HG03060 (cell line): ENCODE measurements at regions not wholly inside any gene's neighbourhood (a gene's known extent, or its start where the extent isn't known, plus 50 kb on each side); places are given as distances from the start of the nearest gene placed in this dataset.

Experiments
- ATAC-seq: cut with Tn5 transposase; IDR thresholded peaks from one replicate; pipeline ENCODE4 v1.9.1; 2021; ENCODE audit warnings: low read depth, moderate number of reproducible peaks; ENCODE audit not compliant: unreplicated experiment

DNA sequence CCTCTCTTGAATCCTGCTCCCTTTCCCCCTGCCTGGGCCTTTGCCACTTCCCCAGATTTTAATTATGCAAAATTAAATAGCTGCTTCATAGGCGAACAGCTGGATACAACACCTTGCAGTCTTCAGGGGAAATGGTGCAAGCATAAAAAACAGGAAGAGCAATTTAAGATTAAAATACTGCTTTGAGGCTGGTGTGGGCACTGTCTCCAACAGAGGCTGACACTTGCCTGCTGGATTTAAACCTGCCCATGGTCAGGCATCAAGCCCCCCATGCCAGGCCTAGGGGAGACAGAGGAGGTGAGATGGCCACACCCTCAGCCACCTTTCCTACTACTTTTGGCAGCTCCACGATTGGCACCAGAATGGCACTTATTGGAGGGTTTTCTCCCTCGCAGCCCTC, 110.1 kb upstream of the DIO3 start:
- no peak for ATAC-seq

DNA sequence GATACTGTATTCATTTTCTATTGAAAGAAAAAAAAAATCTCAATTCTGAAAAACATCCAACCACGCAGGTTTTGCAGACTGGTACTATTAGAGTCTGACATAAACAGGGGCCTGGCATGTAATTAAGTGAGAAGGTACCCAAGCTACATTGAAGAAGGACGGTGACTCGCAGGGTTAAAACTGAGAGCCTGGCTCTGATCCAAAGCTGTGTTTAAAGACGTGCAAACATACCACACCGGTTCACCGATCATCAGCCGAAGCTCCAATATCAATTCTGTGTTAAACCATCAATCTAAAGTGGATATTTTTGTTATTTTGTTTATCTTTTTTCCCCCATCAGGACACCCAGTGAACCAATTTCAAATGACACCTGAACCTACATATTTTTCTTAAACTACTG, 108.1 kb upstream of the DIO3 start:
- no peak for ATAC-seq

GRCh38 chr14:101454229-101454628, 107.1 kb upstream of the DIO3 start:
- no peak for ATAC-seq

DNA sequence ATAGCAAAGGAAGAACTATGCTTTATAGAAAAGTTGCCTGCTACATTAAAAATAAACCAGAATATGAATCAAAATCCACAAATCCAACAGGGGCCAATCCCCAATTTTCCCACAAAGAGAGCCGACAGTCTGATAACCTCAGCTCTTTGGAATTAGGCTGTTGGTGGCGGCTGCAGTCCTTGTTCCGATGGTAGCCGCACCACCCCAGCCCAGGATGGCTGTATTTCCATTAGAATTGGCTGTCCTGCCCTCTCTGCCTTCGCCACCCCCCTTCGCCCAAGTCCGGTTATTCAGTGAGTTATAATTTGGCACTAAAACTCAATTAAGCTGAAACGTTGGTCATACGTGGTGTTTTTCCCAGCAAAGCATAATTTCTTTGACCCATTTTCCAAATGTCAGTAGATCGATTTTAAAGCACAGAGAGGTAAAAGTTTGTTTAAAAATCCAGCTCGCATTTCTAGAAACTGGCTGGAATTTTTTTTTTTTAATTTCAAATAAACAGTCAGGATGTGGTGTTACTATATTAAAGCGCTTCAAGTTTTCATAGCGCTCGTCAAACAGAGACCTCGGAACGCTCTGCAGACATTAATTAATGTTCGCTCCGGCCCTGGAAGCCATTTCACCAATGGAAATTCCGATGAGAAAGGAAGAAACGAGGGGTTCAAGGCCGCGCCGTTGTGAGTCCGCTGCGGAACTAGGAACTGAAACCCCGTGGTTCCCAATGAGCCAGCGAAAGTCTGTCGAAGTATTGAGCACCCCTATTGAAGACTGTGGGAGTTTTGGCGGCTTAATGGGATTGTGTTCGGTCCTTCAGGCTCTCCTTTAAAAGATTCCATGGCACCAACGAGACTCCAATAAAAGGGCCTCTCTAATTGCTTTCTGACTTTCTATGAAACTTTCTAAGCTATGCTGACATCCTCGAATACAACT, 104.8 kb upstream of the DIO3 start:
- no peak for ATAC-seq

- no peak for ATAC-seq
Measured at GRCh38 chr14:101457301-101457935, 103.9 kb upstream of the DIO3 start.

GRCh38 chr14:101457936-101458740, 103.2 kb upstream of the DIO3 start:
- ATAC-seq: no peak

GRCh38 chr14:101458741-101459550, 102.3 kb upstream of the DIO3 start:
- ATAC-seq: no peak

GRCh38 chr14:101459551-101459900, 101.8 kb upstream of the DIO3 start:
- ATAC-seq: no peak

- ATAC-seq: no peak
Measured at GRCh38 chr14:101460521-101460920, 100.8 kb upstream of the DIO3 start.

DNA sequence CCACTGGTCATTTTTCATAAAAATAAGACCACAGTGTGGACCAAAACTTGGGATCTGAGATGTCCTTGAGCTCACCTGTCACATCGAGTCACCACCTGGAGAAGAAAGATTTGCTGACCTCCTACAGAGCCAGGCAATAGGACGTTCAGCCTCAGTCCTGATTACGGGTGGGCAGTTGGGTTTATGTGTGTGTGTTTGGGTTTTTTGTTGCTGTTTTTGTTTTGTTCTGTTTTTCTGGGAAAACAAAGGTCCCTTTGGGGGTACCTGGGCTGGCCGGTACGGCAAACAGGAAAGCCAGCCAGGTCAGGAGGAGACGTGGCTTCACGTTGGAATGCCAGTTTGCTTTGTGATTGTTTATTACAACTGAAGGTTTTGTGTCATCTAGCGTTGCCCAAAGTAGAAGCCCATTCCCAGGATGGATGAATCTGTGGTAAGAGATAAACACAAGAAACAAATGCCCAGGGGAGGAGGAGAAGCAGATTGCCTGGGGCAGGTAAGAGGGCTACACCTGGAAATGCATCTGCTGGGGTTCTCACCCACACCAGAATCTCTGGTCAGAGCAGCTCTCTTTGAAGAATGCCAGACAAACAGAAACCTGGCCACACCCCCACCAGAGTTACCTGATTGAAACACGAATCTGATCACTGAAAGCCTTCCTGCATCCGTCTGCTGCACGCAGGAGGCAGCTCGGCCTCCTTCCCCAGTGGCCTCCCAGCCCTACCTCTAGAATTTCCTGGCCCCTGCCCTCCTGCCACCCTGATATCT, 100.1 kb upstream of the DIO3 start:
- no peak for ATAC-seq

GRCh38 chr14:101461891-101462290, 99.4 kb upstream of the DIO3 start:
- ATAC-seq: no peak

DNA sequence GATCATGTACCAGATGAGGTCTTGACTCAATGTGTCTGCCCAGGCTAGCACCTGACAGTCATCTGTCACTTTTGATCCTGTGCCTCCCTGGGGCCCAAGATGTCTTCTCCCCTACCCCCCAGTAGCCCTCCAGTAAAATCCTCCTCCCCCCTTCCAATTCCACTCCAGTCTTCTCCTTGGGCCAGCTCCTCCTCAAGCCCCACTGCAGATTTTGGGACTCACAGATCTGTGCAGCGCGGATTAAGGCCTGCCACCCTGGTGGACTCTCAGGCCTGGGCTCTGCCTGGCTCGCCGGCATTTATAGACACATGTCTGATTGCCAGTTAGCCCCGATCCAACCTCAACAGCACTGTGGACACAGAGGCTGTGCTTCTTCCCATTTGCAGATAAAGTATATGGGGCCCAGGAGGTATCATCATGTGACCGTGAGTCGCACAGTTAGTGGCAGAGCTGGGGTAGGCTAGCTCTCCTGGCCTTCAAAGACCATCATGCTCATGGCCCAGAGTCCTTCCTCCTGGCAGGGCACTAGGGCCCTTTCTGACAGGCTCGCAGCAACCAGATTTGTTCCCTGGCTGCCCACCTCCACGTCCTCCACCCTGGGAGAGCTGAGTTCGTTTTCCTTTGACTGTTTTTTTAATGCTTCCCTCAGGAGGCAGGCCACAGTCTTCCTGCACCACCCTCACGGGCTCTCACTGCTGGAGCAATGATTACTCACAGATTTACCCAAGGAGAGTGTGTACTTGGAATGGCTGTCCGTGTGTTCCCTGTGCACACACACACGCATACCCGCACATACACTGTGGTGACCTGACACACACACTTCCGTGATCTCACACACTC, 98.3 kb upstream of the DIO3 start:
- ATAC-seq: no peak

GRCh38 chr14:101463566-101464171, 97.6 kb upstream of the DIO3 start:
- no peak for ATAC-seq

- ATAC-seq: no peak
Measured at GRCh38 chr14:101464310-101464983, 96.8 kb upstream of the DIO3 start.

DNA sequence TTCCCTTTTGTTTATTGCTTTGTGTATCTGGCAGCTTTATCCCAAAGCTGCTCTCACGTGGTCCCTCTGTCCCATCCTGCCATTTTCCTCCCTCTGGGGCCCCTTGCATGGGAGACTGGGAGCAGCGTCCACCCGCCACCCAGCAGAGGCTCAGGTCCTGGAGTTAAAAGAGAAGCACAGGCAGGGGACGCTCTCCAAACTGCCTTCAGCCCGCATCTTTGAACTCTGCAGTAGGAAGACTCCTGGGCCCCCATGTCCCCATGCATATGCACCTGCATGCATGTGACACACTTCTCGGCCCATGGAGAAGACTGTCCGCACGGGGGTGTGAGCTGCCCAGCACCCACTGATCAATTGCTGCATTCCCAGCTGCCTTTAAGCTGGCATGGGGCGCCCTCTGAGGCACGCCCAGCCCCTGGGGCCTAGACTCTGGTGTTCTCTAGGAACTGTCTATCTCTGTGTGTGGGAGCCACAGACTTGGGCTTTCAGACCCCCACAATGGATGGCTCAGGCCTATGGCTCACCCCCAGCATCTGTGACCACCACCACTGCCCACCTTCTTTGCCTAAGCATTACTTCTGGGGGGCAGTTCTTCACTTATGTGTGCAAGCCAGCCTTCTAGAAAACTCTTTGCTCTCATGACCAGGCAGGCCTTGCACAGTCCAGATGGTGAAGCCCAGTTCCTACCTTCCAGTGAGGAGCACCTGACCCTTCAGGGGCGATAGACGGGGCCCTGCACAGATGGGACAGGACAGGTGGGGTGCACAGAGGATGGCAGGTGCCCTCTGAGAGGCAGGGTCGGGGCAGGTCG, 96.1 kb upstream of the DIO3 start:
- ATAC-seq: no peak

DNA sequence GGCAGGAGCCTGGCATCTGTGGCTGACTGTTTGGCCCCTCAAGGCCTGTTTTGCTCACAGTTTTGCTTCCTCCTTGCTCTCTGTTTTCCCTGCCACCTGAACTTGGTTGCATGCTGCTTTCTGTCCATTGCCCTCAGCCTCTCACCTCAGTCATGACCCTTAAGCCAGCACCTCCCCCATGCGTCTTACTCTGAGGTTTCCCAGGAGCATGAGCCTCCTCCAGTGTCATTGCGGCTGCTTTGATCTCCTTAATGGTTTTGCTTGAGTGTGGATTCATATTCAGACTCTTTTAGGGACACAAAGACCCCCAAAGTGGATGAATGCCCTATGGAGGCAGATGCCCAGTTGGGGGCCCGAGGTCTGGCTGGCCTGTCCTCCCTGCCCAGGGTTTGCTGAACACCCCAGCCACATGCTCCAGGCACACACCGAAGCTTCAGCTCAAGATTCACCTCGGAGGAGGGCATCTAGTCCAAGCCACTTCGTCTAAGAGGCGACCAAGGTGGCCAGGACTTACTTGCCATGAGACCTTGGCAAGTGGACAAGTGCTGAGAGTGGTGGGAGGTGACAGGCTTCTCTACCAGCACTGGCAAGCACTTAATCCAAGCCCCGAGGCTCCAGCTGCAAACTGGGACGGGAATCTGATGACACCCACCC, 95.4 kb upstream of the DIO3 start:
- ATAC-seq: no peak
